ENCODE measurements at regions not wholly inside any gene's neighbourhood (a gene's known extent, or its start where the extent isn't known, plus 50 kb on each side); places are given as distances from the start of the nearest gene placed in this dataset.

DNA sequence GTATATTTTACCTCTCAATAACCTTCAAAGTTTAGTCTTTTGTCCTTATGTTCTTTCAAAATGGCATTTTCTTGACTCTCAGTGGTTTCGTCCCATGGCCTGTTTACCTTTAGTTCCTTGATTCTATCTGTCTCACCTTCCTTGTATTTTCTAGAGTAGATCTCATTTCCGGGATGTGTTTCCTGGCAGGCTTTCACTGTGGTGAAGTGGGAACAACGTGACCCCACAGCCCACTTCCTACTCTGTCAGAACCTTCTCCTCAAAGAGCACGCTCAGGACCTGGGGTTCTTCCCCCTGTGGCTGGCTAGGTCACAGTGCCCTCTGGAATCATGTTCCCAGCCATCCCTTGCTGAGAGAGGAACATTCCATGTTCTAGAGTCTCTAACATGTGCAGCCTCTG lies 129.9 kb upstream of the ZNF32 start:
- no peak for DNase-seq (ENCODE audit: low read depth)

DNA sequence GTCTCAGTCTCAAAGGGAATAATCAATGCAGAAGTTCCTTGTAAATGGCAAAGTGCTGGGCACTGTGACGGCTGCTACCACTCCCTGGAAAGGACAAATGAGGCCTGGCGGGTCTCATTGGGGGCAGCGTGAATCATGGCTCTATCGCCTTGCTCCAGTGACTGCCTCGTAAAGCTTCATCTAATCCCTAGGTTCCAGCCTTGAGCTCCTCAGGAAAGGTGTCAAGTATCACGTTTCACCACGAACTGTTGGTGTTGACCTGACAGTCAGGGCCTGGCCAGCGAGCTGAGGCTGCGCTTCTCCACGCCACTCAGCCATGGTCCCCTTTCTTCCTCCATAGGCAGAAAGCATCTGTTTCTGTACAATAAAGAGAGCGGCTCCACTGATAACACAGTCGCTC lies 126.7 kb upstream of the ZNF32 start:
- no peak for DNase-seq (ENCODE audit: low read depth)

DNA sequence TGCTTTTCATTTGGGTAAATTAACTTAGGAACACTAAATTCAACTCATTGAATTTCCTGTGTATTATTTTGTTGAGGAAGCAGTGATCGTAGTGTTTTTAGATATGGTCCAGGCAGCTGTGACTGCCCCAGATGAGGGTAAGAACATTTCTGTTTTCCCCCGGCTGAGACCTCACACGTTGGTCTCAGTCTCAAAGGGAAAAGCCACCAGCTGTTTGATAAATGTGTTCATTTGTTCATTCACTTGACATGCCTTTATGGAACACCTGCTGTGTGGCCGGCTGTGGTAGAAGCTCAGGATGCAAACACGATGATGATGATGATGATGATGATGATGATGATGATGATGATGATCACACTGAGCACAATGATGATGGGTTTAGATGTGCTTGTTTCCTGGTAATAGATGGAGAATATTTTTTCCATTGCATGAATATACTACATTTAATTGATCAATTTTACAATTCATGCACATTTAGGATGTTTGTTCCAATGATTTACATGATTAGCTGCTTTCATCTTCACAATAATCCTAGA lies 125.6 kb upstream of the ZNF32 start:
- no peak for DNase-seq (ENCODE audit: low read depth)

DNA sequence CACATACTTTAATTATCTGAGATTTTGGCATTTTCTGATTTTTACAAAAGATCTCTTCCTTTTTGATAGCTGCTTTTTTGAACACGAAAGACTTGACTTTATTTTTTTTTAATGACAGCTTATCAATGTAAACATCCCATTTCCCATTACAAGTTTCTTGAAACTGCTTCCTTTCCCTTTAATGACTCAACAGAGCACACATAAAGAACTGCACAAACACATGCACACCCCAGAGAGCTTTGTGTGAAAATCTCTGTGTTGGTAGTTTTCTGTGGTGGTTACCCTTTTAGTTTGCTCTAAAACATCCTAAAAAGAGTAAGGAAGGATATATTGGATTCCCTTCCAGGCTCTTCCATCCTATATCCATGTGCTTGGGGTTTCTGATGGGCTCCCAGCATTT lies 125.1 kb upstream of the ZNF32 start:
- DNase-seq (ENCODE audit: low read depth) = no peak

DNA sequence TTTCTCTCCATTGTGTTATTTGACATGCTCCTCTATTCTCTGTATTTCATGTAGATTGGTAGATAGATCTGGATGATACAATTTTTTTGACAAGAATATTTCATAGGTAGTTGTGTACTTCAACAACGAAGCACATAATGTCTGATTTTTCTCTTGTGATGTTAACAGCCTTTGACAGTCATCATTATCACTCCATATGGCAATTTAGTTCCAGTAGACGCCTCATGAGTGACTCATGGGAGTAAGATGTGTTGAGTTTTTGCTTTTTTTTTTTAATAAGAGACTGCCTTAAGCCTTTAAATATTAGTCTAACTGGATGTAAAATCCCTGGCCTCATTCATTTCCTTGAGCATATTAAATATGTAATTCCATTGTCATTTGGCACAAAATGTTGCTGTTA lies 123.5 kb upstream of the ZNF32 start:
- no peak for DNase-seq (ENCODE audit: low read depth)

DNA sequence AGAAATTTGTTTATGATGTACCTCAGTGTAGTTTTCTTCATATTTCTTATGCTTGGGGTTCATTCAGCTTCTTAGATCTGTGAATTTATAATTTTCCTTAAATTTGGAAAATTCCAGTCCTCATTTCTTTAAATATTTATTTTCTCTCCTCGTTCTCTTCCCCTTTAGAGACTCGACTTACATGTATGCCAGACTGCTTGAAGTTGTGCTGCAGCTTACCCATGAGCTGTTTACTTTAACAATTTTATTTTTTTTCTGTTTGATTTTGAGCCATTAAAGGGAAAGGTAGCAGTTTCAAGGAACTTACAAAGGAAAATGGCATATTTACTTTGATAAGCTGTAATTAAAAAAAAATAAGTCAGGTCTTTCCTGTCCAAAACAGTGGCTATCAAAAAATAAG lies 123.0 kb upstream of the ZNF32 start:
- DNase-seq (ENCODE audit: low read depth) = no peak

DNA sequence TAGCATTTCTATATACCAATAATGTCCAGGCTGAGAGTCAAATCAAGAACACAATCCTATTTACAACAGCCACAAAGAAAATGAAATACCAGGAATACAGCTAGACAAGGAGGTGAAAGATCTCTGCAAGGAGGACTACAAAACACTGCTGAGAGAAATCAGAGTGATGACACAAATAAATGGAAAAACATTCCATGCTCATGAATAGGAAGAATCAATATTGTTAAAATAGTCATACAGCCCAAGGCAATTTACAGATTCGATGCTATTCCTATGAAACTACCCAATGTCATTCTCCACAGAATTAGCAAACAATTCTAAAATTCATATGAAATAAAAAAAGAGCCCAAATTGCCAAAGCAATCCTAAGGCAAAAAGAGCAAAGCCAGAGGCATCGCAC lies 116.8 kb upstream of the ZNF32 start:
- DNase-seq (ENCODE audit: low read depth) = no peak

DNA sequence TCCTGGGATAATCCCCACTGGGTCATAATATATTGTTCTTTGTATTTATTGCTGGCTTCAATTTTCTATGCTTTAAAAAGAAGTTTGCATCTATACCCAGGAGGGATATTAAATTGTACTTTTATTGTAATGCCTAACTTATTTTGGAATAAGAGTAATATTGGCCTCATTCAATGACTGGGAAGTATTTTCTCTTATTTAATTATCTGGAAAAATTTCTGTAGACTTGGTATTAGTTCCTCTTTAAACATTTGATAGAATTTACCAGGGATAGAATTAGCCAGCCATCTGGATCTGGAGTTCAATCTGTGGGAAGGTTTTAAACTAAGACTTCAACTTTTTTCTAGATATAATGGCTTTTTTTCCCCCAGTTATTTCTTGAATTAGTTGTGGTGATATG lies 115.2 kb upstream of the ZNF32 start:
- no peak for DNase-seq (ENCODE audit: low read depth)

DNA sequence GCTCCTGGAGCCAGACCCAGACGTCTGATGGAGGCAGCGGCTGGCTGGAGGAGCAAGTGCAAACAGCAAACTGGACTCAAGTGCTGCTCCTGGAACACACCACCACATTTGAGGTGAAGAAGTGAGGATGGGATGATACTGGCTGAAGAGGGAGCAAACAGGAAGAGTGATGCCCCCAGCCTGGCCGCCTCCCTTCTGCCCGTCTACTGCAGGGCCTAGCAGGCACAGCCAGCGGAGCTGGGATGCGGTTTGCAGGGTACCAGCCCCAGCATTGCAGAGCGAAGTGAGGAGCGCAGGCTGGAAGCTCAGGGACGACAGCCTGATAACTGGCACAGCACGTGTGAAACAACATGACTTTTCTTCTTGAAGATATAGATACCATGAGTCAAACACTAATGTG lies 111.8 kb upstream of the ZNF32 start:
- no peak for DNase-seq (ENCODE audit: low read depth)

DNA sequence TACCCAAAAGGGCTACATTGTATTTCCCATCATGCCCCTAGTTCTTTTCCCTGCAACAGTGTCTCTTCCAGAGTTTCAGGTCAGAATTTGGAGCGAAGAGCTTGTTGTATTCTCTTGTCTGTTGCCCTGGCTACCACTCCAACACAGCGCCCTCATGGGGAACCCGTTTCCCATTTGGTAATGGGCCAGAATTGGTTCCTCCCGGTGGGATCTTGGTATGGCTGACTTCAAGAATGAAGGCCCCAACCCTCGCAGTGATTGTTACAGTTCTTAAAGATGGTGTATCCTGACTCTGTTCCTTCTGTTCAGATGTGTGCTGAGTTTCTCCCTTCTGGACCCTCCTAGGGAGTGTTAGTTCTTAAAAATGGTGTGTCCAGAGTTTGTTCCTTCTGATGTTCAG lies 110.5 kb upstream of the ZNF32 start:
- no peak for DNase-seq (ENCODE audit: low read depth)

DNA sequence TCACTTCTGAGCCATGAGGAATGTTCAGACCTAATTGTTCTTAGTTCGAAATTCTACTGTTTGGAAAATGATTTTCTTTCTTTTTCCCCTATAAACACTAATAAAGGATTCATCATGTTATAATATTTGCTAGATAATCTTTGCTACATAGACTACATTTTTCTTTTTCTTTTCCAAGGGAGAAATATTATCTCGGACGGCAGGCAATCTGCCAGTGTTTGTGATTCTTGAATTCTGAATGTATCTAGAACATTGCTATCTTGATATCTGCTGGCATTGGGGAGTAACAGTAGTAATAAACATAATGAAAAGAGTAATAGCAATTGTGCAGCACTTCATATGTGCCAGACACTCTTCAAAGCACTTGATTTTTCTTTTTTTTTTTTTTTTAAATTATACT lies 107.7 kb upstream of the ZNF32 start:
- no peak for DNase-seq (ENCODE audit: low read depth)

DNA sequence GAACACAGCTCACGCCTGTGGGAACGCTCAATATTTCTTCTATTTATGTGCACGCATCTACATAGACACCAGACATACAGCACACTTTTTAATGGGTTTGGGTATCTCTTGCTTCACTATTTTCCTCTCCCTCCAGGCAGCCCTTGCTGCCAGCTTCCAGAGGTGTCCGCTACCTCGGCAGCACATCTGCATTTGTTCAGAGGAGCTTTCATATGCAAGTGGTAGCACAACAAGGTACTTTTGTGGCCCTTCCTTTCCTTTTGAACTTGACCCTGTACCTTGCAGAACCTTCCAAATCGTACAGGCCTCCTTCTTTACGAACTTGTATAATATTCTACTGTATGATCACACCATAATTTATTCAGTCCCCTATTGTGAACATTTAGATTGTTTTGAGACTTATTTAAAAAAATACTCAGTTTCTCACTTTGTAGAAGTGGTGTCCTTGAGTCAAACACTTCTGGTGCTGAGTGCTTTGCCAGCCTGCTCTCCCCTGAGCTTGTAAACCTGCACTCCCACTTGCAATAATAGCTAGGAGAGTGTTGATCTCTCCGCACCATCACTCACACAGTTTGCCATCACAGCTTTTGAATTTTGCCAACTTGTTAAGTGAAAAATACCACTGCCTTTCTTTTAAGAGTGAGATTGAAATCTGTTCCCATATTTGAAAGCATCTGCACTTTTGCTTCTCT lies 106.0 kb upstream of the ZNF32 start:
- DNase-seq (ENCODE audit: low read depth) = no peak

DNA sequence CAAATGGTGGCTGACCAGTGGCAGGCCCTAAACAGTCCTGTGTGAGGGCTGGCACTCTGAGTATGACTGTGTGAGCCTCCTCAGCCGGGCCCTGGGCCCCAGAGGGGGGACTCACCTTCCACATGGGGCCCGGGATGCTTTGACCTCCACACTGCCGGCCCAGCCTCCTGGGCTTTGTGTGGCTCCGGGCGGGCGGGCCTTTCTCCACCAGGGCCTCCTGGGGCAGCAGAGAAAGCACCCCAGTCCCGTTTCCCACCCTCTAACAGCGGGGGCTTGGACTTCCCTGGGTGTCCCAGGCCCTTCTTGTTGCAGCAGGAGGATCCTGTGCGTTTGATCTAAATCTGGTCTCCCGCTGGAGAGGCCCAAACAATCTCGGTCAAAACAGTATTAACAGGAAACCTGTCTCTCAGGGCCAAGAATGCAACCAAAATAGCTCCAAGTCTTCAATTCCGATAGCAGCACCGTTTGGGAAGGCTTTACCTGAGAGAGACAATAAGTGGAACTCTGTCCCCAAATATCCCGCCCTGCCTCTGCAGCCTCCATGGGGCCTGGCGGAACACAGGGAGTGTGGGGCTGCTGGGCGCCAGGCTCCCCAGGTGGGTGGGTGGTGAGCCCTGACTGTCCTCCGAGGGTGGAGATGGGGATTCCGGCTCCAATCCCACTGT lies 104.8 kb upstream of the ZNF32 start:
- no peak for DNase-seq (ENCODE audit: low read depth)

DNA sequence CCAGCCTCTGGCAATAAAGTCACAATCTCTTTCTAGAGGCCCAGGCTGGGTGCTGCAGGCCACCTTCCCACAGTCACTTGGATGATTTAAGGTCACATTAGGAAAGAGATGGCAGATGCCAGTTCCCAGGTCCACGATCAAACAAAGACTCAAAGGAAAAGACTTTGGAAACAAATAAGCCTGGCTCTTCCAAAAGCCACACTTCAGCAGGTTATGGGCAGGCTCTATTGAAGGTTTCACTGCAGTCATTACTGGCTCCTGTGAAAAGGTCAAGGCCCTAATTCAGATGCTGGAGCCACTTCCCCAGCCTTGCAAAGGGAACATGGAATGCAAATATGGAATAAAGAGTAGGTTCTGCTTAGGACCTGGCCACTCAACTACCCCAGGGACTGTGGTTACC lies 104.0 kb upstream of the ZNF32 start:
- DNase-seq (ENCODE audit: low read depth) = no peak

DNA sequence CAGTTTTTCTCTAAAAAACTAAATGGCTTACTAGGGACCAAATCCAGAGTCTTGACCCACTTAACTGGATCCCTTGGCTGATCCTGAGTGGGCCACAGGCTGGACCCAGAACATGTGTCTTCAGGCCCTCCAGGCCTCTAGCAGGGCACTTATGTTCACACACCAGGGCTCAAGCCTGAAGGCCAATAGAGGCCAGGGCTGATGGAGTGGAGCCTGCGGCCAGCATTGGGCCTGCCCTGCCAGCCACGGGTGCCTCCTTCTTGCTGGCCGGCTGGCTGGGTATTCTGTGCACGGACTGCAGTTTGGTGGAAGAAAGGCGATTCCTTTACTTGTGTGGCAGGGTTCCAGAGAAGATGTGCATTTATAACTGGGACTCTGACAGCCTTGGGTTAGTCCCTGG lies 103.0 kb upstream of the ZNF32 start:
- no peak for DNase-seq (ENCODE audit: low read depth)

DNA sequence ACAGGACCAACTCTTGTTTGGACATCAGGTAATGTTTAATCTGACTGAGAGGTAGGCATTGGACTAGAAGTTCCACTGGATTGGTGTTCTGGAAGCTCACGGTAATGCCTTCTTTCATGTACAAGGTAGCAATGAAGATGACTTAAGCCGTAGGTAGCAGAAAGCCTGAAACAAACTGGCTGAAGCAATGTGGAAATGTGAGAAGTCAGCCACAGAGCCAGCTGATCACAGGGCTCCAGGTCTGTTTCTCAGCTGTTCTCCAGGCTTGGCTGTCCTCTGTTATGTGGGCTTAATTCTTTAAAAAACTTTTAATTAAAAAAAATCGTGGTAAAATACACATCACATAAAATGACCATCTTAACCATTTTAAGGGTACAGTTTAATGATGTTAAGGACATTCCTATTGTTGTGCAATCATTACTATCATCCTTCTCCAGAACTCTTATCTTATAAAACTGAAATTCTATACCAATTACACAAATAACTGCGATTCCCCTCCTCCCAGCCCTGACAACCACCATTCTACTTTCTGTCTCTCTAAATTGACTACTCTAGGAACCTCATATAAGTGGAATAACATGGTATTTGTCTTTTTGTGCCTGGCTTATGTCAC lies 101.4 kb upstream of the ZNF32 start:
- no peak for DNase-seq (ENCODE audit: low read depth)

DNA sequence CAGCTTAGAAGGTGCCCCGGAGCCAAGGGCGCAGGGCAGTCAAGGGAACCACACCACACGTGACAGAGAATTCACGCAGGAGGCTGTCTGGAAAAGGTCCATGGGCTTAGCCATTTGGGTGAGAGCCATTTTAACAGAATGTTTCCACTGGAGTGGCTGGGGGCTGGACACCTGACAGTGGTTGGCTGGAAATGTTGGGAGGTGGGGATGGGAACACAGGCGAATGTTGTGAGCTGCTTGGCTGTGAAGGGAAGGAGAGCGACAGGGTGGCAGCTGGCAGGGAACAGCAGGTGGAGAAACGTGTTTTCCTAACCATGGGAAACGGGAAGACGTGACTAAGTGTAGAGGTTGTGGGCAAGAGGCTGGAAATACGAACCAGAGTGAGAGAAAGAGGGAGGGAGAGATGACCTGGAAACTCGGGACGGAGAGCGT lies 100.5 kb upstream of the ZNF32 start:
- no peak for DNase-seq (ENCODE audit: low read depth)

DNA sequence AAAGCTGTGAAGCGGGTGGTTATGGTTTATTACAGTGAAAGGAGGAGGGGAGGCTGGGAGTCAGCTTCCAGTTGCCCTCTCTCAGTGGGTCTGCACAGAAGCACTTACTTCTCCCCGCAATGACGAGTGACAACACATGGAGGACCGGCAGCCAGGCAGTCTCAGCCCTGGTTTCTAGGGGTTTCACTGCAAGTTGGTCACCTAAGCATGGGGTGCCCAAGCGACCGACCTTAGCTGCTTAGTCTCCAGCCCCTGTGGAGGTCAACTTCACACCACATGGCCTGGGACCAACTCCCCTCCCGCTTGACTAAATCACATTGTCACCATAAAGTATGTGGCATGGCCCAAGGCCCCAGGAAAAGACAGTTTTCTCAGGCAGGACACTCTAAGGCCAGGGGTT lies 99.9 kb upstream of the ZNF32 start:
- DNase-seq (ENCODE audit: low read depth) = no peak

DNA sequence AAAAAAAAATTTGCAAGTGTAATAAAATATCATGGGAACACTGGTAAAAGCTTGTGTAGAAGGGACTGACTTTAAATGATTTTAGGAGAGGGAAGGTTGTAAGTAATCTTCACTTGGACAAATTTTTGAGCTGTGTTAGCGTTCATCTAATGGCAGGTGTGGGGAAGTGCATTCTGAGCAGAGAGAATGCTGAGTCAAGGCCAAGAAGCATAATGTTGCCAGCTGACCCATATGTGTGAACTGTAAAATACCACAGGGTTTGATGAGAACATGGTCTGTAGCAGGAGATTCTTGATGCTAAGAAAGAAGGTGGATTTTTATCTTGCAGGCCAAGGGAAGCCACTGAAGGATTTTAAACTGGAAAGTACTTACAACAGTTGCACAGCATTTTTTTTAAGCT lies 98.2 kb upstream of the ZNF32 start:
- DNase-seq (ENCODE audit: low read depth) = no peak

DNA sequence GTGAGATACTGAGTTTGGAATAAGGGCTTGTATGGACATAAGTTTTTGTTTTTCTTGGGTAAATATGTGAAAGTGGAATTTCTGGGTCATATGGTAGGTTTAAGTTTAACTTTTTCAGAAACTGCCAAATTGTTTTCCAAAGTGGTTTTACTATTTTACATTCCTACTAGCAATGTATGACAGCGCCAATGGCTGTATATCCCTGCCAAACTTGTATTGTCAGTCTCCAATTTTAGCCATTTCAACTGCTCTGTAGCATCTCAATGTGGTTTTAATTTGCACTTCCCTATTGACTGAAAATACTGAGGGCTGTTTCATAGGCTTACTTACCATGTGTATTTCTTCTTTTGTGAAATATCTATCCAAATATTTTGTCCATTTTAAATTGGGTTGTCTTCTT lies 90.5 kb upstream of the ZNF32 start:
- no peak for DNase-seq (ENCODE audit: low read depth)

DNA sequence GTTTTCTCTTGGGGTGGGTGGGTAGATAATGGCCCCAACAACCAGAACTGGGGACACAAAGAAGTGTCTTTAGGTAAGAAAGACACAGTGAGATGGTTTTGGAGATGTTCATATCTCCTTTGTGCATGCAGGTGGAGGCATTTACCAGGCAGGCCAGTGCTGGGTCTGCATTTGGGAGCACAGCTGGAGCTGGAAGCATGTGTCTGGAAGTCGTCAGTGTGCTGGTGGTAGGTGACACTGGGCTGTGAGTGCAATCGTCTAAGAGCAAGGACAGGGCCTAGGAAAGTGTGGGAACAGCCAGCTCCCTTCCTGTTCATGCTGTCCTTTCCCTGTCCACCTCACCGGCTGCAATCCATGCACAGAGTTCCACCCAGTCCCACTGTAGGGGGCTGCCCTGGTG lies 88.3 kb upstream of the ZNF32 start:
- no peak for DNase-seq (ENCODE audit: low read depth)

DNA sequence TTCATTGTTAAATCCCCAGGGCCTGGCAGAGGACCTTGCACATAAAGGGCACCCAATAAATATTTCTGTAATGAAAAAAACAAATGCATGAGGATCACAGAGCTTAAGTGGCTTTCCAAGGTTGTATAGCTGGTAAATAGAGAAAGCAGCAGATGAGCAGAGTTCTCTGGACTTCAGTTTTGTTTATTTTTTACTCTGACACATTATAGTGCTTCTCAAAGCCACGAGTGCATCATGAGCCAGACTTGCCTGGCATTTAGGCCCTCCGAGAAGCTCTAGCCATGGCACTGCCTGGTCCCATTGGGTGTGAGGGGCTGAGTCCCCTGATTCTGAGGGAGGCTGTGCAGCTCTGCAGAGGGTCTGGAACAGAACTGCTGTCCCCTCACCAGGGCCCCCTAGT lies 87.2 kb upstream of the ZNF32 start:
- no peak for DNase-seq (ENCODE audit: low read depth)

DNA sequence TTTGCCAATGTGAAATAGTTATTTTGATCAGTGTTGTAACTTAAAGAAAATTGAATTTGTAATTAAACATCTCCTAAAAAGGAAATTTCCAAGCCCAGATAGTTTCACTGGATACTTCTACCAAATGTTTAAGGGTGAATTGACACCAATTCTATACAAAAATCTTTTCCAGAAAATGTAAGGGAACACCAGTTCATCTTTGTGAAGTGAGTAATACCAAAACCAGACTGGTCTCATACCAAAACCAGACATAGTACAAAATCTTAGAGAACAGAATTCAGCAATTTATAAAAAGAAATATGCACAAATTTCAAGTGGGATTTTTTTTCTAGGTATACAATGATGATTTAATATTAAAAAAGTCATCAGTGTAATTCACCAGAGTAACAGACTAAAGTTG lies 86.0 kb upstream of the ZNF32 start:
- DNase-seq (ENCODE audit: low read depth) = no peak

DNA sequence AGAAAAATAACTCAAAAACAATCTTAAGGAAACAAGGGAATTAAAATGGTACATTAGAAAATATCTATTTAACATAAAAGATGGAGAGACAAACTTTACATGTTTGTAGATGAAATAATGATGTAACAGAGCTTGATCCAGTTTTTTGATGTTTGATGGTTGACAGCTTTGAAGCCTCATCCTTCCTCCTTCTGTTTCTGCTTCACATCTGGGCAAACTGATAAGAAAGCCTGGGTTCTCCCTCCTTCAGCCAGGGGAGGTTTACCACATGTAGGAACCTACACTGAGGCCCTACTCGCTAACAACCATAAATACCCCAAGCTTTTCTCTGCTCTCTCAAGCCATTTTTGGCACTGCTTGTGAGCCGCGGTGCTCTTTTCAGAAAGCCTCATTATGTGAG lies 82.8 kb upstream of the ZNF32 start:
- no peak for DNase-seq (ENCODE audit: low read depth)

Data from stimulated activated CD4-positive, alpha-beta T cell treated with anti-CD3 and anti-CD28 coated beads, Interleukin-2, amount 100 ng/mL, for 4 hours (primary cell).